ENCODE measurements at regions not wholly inside any gene's neighbourhood (a gene's known extent, or its start where the extent isn't known, plus 50 kb on each side); places are given as distances from the start of the nearest gene placed in this dataset.

DNA sequence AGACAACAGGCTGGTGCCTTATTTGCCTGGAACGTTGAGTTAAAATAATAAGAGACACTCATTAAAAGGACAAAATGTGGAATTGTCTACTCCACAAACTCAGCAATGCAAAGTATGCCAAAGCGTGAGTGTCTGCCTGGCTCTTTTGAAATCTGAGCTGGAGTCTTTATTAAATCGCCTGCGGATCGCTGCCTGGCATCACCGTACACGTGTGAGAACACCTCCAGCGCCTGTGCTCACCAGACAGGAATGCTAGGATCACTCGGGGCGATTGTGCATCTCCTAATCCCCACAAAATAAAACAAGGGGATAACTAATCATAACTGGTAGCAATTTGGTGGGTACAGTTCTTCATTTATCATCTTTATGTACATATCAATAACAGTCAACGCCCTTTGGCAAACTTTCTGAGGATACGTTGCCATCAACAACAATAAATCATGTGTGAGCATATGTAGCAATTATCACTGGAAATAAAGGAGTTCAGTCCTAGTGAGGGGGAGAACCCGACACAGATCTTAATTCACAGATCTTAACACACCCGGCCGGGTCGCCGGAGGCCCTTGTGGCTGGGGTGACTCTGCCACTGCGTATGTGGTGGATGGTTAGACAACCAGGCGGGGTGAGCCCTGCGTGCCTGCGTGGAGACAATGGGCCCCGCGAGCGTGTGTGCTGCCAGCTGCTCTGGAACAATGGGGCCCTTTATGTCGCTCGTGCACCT is 284.9 kb upstream of the IRX1 start:
- TF ChIP-seq, protein P1, sequence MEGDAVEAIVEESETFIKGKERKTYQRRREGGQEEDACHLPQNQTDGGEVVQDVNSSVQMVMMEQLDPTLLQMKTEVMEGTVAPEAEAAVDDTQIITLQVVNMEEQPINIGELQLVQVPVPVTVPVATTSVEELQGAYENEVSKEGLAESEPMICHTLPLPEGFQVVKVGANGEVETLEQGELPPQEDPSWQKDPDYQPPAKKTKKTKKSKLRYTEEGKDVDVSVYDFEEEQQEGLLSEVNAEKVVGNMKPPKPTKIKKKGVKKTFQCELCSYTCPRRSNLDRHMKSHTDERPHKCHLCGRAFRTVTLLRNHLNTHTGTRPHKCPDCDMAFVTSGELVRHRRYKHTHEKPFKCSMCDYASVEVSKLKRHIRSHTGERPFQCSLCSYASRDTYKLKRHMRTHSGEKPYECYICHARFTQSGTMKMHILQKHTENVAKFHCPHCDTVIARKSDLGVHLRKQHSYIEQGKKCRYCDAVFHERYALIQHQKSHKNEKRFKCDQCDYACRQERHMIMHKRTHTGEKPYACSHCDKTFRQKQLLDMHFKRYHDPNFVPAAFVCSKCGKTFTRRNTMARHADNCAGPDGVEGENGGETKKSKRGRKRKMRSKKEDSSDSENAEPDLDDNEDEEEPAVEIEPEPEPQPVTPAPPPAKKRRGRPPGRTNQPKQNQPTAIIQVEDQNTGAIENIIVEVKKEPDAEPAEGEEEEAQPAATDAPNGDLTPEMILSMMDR (IDR thresholded peaks at IDR 0.05): no peak
- no peak for TF ChIP-seq ZFX (IDR thresholded peaks at IDR 0.05; ENCODE audit: borderline replicate concordance)
- no peak overlapping the region for H3K27ac ChIP-seq

DNA sequence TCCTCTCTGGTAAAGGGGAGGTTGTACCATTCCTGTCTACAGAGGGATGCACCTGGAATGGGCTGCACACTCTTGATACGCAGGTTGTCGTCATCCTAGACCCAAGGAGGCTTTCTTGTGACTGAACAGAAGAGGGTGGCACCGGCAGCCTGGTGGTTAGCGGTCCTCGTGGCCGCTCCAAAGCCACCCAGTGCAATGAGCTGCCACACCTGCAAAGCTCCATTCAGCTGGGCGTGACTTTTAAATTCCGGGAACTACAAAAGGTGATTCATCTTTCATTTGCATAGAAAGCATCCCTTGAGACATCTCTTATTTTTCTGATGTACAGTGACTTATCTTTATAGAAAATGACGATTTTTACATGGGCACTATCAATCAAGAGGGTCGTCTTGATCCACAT is 286.1 kb upstream of the IRX1 start:
- no peak overlapping the region for H3K27ac ChIP-seq
- TF ChIP-seq, protein P1 (IDR thresholded peaks at IDR 0.05): no peak
- TF ChIP-seq ZFX (IDR thresholded peaks at IDR 0.05; ENCODE audit: borderline replicate concordance): no peak

DNA sequence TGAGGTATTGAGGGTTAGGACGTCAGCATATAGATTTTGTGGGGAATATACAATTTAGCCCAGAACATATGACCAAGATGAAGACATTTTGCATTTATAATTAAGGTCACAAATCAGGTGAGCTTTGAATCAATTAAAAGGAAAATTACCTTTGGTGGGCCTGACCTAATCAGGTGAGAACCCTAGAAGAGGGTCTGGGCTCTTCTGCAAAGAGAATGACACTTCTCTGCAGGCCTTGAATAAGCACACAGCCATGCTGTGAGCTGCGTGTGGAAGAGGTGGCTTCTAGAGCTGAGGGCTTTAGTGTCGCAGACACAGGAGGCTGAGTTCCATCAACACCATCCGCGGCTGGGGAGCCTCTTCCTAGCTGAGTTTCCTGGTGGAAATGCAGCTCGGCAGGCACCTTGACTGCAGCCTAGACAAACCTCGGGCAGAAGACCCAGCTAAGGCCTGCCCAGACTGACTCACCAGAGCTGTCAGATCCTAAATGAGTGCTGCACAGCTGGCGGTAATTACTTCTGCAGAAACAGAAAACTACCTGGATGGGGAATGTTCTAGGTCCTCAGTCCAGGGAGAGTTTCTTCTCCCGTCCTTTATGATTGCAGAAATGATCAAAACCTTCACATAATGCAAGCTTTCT is 287.5 kb upstream of the IRX1 start:
- H3K27ac ChIP-seq: no peak overlapping the region
- TF ChIP-seq, protein P1 (IDR thresholded peaks at IDR 0.05): no peak
- TF ChIP-seq ZFX (IDR thresholded peaks at IDR 0.05; ENCODE audit: borderline replicate concordance): no peak

DNA sequence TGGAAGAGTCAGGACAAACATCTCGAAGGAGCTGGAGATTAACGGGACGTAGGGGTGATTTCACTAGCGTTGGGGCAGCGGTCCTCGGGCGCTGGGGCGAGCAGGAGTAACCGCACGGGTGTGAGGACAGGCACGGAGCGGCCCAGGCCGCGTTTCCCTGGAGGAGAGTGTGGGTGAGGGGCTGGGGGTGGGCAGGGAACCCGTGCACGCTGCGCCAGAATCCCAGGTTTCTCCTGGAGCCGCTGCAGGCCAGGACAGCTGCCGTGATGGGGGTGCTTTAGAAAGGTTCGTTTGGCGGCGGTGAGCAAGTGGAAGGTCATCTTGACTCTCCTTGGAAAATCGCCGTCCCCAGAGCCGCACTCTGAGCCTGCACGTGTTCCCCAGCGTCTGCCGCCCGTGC is 290.2 kb upstream of the IRX1 start:
- TF ChIP-seq ZFX (IDR thresholded peaks at IDR 0.05; ENCODE audit: borderline replicate concordance): no peak
- TF ChIP-seq, protein P1 (IDR thresholded peaks at IDR 0.05): no peak
- no peak overlapping the region for H3K27ac ChIP-seq

DNA sequence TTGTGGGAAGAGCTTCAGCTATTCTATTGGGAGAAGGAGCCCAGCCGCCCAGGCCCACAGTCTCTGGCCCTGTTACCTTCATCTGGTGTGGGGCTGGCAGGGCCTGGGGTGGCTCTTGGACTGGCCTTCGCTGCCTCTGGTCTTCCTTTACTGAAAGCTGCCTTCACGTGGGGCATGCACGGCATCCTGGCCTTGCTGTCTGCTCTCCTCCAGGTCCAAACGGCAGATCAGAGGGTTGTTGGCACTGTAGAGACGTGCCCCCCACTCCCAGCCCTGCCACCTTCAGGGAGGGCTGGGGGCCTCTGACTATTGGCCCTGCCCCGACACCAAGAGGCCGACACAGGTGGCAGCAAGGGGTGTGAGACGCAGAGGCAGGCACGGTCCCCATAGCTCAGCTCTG is 291.3 kb upstream of the IRX1 start:
- H3K27ac ChIP-seq: no peak overlapping the region
- TF ChIP-seq, protein P1 (IDR thresholded peaks at IDR 0.05): no peak
- no peak for TF ChIP-seq ZFX (IDR thresholded peaks at IDR 0.05; ENCODE audit: borderline replicate concordance)

DNA sequence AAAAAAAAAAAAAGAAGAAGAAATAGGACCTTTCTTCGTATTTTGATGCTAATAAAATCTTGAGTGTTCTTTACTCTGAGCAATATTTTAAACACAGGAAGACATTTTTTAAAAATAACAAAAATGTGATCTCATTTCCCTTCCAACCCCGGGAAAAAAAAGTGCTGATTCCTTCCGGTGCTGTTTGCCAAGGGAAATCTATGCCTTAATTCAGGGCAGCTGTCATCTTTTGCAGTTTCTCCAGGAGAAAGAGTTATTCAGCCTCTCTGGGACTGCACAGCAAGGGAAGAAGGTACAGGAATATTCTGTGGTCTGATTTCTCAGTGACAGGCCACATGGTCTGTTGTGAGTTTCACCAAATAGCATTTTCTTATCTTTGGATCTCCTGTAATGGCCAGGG is 291.9 kb upstream of the IRX1 start:
- no peak for TF ChIP-seq ZFX (IDR thresholded peaks at IDR 0.05; ENCODE audit: borderline replicate concordance)
- TF ChIP-seq, protein P1 (IDR thresholded peaks at IDR 0.05): no peak
- H3K27ac ChIP-seq: no peak overlapping the region

DNA sequence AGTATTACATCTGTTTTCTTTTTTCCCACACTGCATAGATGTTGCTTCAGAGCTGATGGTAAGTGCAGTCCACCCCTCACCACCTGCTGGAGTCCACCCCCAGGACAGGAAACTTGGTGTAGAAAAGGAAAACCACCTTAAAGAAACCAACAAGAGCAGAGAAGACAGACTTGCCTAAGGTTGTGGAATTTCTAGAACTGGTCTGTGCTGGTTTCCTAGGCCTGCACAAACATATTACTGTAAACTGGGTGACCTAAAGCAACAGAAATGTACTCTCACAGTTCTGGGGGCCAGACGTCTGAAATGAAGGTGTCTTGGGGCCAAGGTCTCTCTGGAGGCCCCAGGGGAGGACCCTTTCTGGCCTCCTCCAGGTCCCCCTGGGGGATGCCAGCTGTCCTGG is 293.4 kb upstream of the IRX1 start:
- TF ChIP-seq, protein P1 (IDR thresholded peaks at IDR 0.05): no peak
- TF ChIP-seq ZFX (IDR thresholded peaks at IDR 0.05; ENCODE audit: borderline replicate concordance): no peak
- H3K27ac ChIP-seq: no peak overlapping the region
